ENCODE measurements at regions not wholly inside any gene's neighbourhood (a gene's known extent, or its start where the extent isn't known, plus 50 kb on each side); places are given as distances from the start of the nearest gene placed in this dataset.

DNA sequence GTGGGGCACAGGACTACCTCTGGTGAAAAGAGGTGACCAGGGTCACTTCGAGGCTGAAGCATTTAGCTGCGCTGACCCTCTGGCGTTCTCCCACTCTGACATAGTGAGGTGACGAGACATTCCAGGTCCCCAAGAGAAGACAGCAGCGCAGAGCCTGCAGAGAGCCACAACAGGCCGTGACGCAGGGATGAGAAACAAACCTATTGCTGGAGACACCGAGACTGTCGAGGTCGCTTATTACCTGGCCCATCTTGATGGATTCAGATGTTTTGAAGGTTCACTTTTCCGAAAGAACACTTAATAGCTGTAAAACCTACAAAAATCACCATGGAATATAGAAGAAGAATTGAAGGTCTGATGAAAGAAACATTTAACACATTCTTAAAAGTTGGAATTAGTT lies 466.3 kb downstream of the NR2F2 start:
- DNase-seq (no peak), ATAC-seq (ENCODE audit: low FRiP score in 2 of 2) (no peak)
- no peaks in the 10 kb centered on the region for H3K9me3 ChIP-seq
- H3K4me1 ChIP-seq = no peaks in the 10 kb centered on the region
- TF ChIP-seq POLR2A (IDR thresholded peaks at IDR 0.05) = no peak
- no peak for TF ChIP-seq POLR2AphosphoS5 (IDR thresholded peaks at IDR 0.05)
- no peak for TF ChIP-seq CTCF (IDR thresholded peaks at IDR 0.05)
- TF ChIP-seq EP300 (IDR thresholded peaks at IDR 0.05) = no peak
- H3K4me3 ChIP-seq = no peak overlapping the region
- H3K27me3 ChIP-seq = no peaks in the 10 kb centered on the region
- 80 to 90% methylated on average over 11 of the region's 11 CpGs for WGBS, 2 donors
- no peaks in the 10 kb centered on the region for H3K36me3 ChIP-seq
- no peak overlapping the region for H3K27ac ChIP-seq

- no peaks in the 10 kb centered on the region for H3K27me3 ChIP-seq
- no peak for TF ChIP-seq CTCF (IDR thresholded peaks at IDR 0.05)
- no peak for TF ChIP-seq POLR2AphosphoS5 (IDR thresholded peaks at IDR 0.05)
- no peak for TF ChIP-seq POLR2A (IDR thresholded peaks at IDR 0.05)
- TF ChIP-seq EP300 (IDR thresholded peaks at IDR 0.05) = no peak
- no peak overlapping the region for H3K27ac ChIP-seq
- no peaks in the 10 kb centered on the region for H3K9me3 ChIP-seq
- H3K36me3 ChIP-seq = no peaks in the 10 kb centered on the region
- ATAC-seq (ENCODE audit: low FRiP score in 2 of 2) (no peak), DNase-seq (no peak)
- 72 to 79% methylated on average over 14 of the region's 14 CpGs for WGBS, 2 donors
- H3K4me3 ChIP-seq = no peak overlapping the region
- H3K4me1 ChIP-seq = no peaks in the 10 kb centered on the region
These were observed 471.2 kb downstream of the NR2F2 start for GRCh38 chr15:96801576-96802150.

- H3K9me3 ChIP-seq = no peaks in the 10 kb centered on the region
- H3K36me3 ChIP-seq = no peaks in the 10 kb centered on the region
- H3K27ac ChIP-seq = no peak overlapping the region
- ATAC-seq (ENCODE audit: low FRiP score in 2 of 2) = no peak
- 74 to 75% methylated on average over 11 of the region's 11 CpGs for WGBS, 2 donors
- no peaks in the 10 kb centered on the region for H3K4me1 ChIP-seq
- no peak for DNase-seq
- no peak overlapping the region for H3K4me3 ChIP-seq
- H3K27me3 ChIP-seq = no peaks in the 10 kb centered on the region
- TF ChIP-seq POLR2AphosphoS5 (IDR thresholded peaks at IDR 0.05) = no peak
- no peak for TF ChIP-seq EP300 (IDR thresholded peaks at IDR 0.05)
- no peak for TF ChIP-seq CTCF (IDR thresholded peaks at IDR 0.05)
- no peak for TF ChIP-seq POLR2A (IDR thresholded peaks at IDR 0.05)
These were observed 472.2 kb downstream of the NR2F2 start for GRCh38 chr15:96802611-96803255.

GRCh38 chr15:96804754-96805153 lies 474.3 kb downstream of the NR2F2 start:
- no peak for DNase-seq
- H3K36me3 ChIP-seq = no peaks in the 10 kb centered on the region
- TF ChIP-seq CTCF (IDR thresholded peaks at IDR 0.05) = no peak
- no peak for TF ChIP-seq POLR2AphosphoS5 (IDR thresholded peaks at IDR 0.05)
- no peak for TF ChIP-seq POLR2A (IDR thresholded peaks at IDR 0.05)
- TF ChIP-seq EP300 (IDR thresholded peaks at IDR 0.05) = no peak
- WGBS, 2 donors = 66 to 70% methylated on average over 5 of the region's 5 CpGs
- no peaks in the 10 kb centered on the region for H3K4me1 ChIP-seq
- no peak overlapping the region for H3K27ac ChIP-seq
- ATAC-seq (ENCODE audit: low FRiP score in 2 of 2) = no peak
- H3K9me3 ChIP-seq = no peaks in the 10 kb centered on the region
- H3K27me3 ChIP-seq = no peaks in the 10 kb centered on the region
- H3K4me3 ChIP-seq = no peak overlapping the region

- DNase-seq (no peak), ATAC-seq (ENCODE audit: low FRiP score in 2 of 2) (no peak)
- H3K36me3 ChIP-seq = no peaks in the 10 kb centered on the region
- no peaks in the 10 kb centered on the region for H3K9me3 ChIP-seq
- no peaks in the 10 kb centered on the region for H3K27me3 ChIP-seq
- H3K4me1 ChIP-seq = no peaks in the 10 kb centered on the region
- H3K4me3 ChIP-seq = no peak overlapping the region
- H3K27ac ChIP-seq = no peak overlapping the region
- TF ChIP-seq CTCF (IDR thresholded peaks at IDR 0.05) (no peak), POLR2AphosphoS5 (IDR thresholded peaks at IDR 0.05) (no peak), POLR2A (IDR thresholded peaks at IDR 0.05) (no peak), EP300 (IDR thresholded peaks at IDR 0.05) (no peak)
- WGBS, 2 donors = 48 to 78% methylated on average over 4 of the region's 4 CpGs
These were observed 476.9 kb downstream of the NR2F2 start for GRCh38 chr15:96807361-96807760.
